NOMO-1 treated with dmso at 0.1 percent for 144 hours (cell line): ENCODE measurements at regions not wholly inside any gene's neighbourhood (a gene's known extent, or its start where the extent isn't known, plus 50 kb on each side); places are given as distances from the start of the nearest gene placed in this dataset.

Experiments
- DNase-seq: peaks from one replicate; lab custom pipeline; 2025; ENCODE audit not compliant: unreplicated experiment; lab: John Stamatoyannopoulos, UW

GRCh38 chr14:54088271-54088670 lies 131.6 kb upstream of the BMP4 start:
- DNase-seq = no peak

- DNase-seq = no peak
Observed at GRCh38 chr14:54090274-54090673, 133.6 kb upstream of the BMP4 start.

GRCh38 chr14:54094765-54095164 lies 138.1 kb upstream of the BMP4 start:
- DNase-seq = no peak

GRCh38 chr14:54098536-54098935 lies 141.9 kb upstream of the BMP4 start:
- no peak for DNase-seq

GRCh38 chr14:54102051-54102456 lies 145.4 kb upstream of the BMP4 start:
- DNase-seq = no peak

- DNase-seq = no peak
Observed at GRCh38 chr14:54102530-54102929, 145.9 kb upstream of the BMP4 start.

- no peak for DNase-seq
Observed at GRCh38 chr14:54104601-54105145, 148.0 kb upstream of the BMP4 start.

- no peak for DNase-seq
Observed at GRCh38 chr14:54105406-54105805, 148.8 kb upstream of the BMP4 start.

- DNase-seq = no peak
Observed at GRCh38 chr14:54105898-54106297, 149.3 kb upstream of the BMP4 start.

GRCh38 chr14:54106661-54107377 lies 150.2 kb upstream of the BMP4 start:
- DNase-seq = no peak

- no peak for DNase-seq
Observed at GRCh38 chr14:54108481-54109471, 152.2 kb upstream of the BMP4 start.

GRCh38 chr14:54109521-54110120 lies 153.0 kb upstream of the BMP4 start:
- no peak for DNase-seq

- DNase-seq = no peak
Observed at GRCh38 chr14:54114941-54115340, 158.3 kb upstream of the BMP4 start.

- no peak for DNase-seq
Observed at GRCh38 chr14:54116198-54116885, 159.7 kb upstream of the BMP4 start.

- DNase-seq = no peak
Observed at GRCh38 chr14:54116972-54117371, 160.3 kb upstream of the BMP4 start.

GRCh38 chr14:54117396-54117795 lies 160.8 kb upstream of the BMP4 start:
- DNase-seq = no peak

- no peak for DNase-seq
Observed at GRCh38 chr14:54117924-54118323, 161.3 kb upstream of the BMP4 start.

GRCh38 chr14:54120260-54120659 lies 163.6 kb upstream of the BMP4 start:
- DNase-seq = no peak

- DNase-seq = no peak
Observed at GRCh38 chr14:54121466-54122027, 164.9 kb upstream of the BMP4 start.

- DNase-seq = no peak
Observed at GRCh38 chr14:54123841-54124240, 167.2 kb upstream of the BMP4 start.

- no peak for DNase-seq
Observed at GRCh38 chr14:54125109-54125508, 168.5 kb upstream of the BMP4 start.
